ENCODE measurements at regions not wholly inside any gene's neighbourhood (a gene's known extent, or its start where the extent isn't known, plus 50 kb on each side); places are given as distances from the start of the nearest gene placed in this dataset.

DNA sequence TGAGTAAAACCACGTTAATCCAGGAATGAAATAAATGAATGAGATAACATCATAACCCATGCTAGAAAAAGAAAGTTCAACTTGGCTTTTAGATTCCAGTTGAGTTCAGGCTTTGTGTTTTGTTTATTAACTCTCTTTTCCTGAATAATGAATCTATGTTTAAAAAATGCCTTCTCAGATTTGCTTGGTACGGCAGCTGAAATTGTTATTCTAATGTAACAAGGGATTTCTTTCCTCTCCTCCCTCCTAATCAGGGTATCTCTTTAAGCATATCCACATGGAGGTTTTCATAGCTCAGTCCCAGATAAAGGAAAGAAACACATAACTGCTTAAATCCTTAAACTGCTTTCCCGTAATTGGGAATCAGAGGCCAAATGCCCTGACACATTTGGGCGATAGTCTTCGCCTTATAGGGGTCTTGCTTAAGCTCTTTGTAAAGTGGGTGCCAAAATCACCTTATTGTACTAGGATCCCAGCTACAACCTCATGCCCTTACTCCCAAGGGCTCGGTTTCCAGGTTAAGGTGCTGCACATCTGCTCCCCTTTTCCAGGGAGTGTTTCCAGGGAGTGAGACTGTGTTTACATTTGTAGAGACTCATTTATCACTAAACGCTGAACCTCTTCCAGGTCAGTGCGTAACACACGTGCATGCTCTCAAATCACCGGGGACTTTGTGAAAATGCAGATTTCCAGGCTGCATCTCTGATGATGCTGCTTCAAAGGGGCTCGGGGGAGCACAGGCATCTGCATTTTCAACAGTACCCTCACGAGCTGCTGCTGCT lies 142.8 kb upstream of the FOXF1 start:
- H3K27ac ChIP-seq (ENCODE audit: insufficient read depth, low read length, poor library complexity, severe bottlenecking) = no peak overlapping the region
- no peaks in the 10 kb centered on the region for H3K27me3 ChIP-seq (replicated peaks; ENCODE audit: control insufficient read depth, insufficient read depth, low read length, poor library complexity, severe bottlenecking)
- no peaks in the 10 kb centered on the region for H3K4me1 ChIP-seq (ENCODE audit: control insufficient read depth, insufficient read depth, low read length, poor library complexity, severe bottlenecking)
- H3K9me3 ChIP-seq (ENCODE audit: control insufficient read depth, low read length) = no peaks in the 10 kb centered on the region
- H3K4me3 ChIP-seq (ENCODE audit: insufficient read depth, low read depth, low read length, poor library complexity, severe bottlenecking) = no peak overlapping the region
- no peaks in the 10 kb centered on the region for H3K36me3 ChIP-seq (ENCODE audit: control insufficient read depth, insufficient read depth, low read length)
- no peak for DNase-seq

DNA sequence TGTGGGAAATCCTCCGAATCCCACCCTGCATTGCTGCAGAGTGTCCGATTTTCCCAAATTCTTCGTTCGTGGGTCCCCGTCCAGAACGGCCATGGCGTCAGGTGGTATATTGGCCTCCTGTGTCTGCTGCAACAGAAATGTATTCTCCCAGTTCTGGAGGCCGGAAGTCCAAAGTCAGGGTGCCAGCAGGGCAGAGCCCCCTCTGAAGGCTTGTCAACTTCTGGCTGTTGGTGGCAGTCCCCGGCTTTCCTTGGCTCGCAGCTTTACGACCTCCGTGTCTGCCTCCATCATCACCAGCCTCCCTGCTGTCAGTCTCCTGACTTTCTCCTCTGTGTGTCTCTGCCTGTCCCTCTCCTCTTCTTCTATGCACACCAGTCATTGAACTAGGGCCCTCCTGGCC lies 142.1 kb upstream of the FOXF1 start:
- H3K27ac ChIP-seq (ENCODE audit: insufficient read depth, low read length, poor library complexity, severe bottlenecking) = no peak overlapping the region

GRCh38 chr16:86370062-86370461 lies 140.3 kb upstream of the FOXF1 start:
- H3K9me3 ChIP-seq (ENCODE audit: control insufficient read depth, low read length) = no peaks in the 10 kb centered on the region
- H3K27me3 ChIP-seq (replicated peaks; ENCODE audit: control insufficient read depth, insufficient read depth, low read length, poor library complexity, severe bottlenecking) = no peaks in the 10 kb centered on the region
- H3K4me1 ChIP-seq (ENCODE audit: control insufficient read depth, insufficient read depth, low read length, poor library complexity, severe bottlenecking) = no peaks in the 10 kb centered on the region
- H3K4me3 ChIP-seq (ENCODE audit: insufficient read depth, low read depth, low read length, poor library complexity, severe bottlenecking) = no peak overlapping the region
- no peak for DNase-seq
- no peak overlapping the region for H3K27ac ChIP-seq (ENCODE audit: insufficient read depth, low read length, poor library complexity, severe bottlenecking)
- H3K36me3 ChIP-seq (ENCODE audit: control insufficient read depth, insufficient read depth, low read length) = no peaks in the 10 kb centered on the region

More for the DNA sequence above, 142.1 kb upstream of the FOXF1 start:
- no peaks in the 10 kb centered on the region for H3K27me3 ChIP-seq (replicated peaks; ENCODE audit: control insufficient read depth, insufficient read depth, low read length, poor library complexity, severe bottlenecking)
- no peaks in the 10 kb centered on the region for H3K4me1 ChIP-seq (ENCODE audit: control insufficient read depth, insufficient read depth, low read length, poor library complexity, severe bottlenecking)
- no peaks in the 10 kb centered on the region for H3K9me3 ChIP-seq (ENCODE audit: control insufficient read depth, low read length)
- no peaks in the 10 kb centered on the region for H3K36me3 ChIP-seq (ENCODE audit: control insufficient read depth, insufficient read depth, low read length)
- H3K4me3 ChIP-seq (ENCODE audit: insufficient read depth, low read depth, low read length, poor library complexity, severe bottlenecking) = no peak overlapping the region
- DNase-seq = no peak

DNA sequence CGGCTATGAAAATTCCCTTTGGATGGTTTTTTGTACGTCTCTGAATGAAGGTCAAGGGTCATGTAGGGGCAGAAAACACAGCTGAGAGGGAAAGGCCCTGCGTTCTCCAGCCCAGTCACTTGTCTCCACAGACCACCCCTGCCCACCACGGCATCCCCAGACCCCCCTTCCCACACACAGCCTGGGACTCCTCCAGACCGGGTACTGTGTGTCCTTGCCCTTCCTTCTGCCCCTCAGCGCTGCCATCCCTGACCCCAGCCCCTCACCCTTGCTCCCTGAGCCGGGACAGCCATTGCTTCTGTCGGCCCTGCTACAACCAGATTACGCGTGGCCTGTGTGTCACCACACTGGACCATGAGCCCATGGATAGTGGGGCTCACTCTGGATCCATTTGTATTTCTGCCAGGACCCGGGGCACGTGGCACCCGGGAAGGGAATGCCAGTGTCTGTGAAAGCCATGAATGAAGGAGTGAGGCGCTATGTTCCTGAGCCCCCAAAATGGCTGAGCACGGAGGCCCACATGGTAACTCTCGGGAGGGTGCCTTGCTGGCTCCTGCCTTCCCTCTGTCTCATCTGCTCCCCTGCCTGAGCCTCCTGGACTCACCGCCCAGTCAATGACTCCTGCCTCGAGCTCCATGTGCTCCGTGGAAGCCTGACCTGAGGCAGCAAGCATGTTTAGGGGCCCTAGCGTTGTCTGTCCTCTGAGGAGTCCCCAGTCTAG lies 139.1 kb upstream of the FOXF1 start:
- Histone ChIP-seq H3K36me3 (ENCODE audit: control insufficient read depth, insufficient read depth, low read length) (no peaks in the 10 kb centered on the region), H3K27me3 (replicated peaks; ENCODE audit: control insufficient read depth, insufficient read depth, low read length, poor library complexity, severe bottlenecking) (no peaks in the 10 kb centered on the region), H3K4me1 (ENCODE audit: control insufficient read depth, insufficient read depth, low read length, poor library complexity, severe bottlenecking) (no peaks in the 10 kb centered on the region), H3K4me3 (ENCODE audit: insufficient read depth, low read depth, low read length, poor library complexity, severe bottlenecking) (no peak overlapping the region), H3K27ac (ENCODE audit: insufficient read depth, low read length, poor library complexity, severe bottlenecking) (no peak overlapping the region), H3K9me3 (ENCODE audit: control insufficient read depth, low read length) (no peaks in the 10 kb centered on the region)
- DNase-seq = no peak

- H3K27me3 ChIP-seq (replicated peaks; ENCODE audit: control insufficient read depth, insufficient read depth, low read length, poor library complexity, severe bottlenecking) = no peaks in the 10 kb centered on the region
- H3K9me3 ChIP-seq (ENCODE audit: control insufficient read depth, low read length) = no peaks in the 10 kb centered on the region
- H3K4me1 ChIP-seq (ENCODE audit: control insufficient read depth, insufficient read depth, low read length, poor library complexity, severe bottlenecking) = no peaks in the 10 kb centered on the region
- no peaks in the 10 kb centered on the region for H3K36me3 ChIP-seq (ENCODE audit: control insufficient read depth, insufficient read depth, low read length)
- no peak for DNase-seq
- no peak overlapping the region for H3K4me3 ChIP-seq (ENCODE audit: insufficient read depth, low read depth, low read length, poor library complexity, severe bottlenecking)
- no peak overlapping the region for H3K27ac ChIP-seq (ENCODE audit: insufficient read depth, low read length, poor library complexity, severe bottlenecking)
Measured at GRCh38 chr16:86372193-86372592, 138.1 kb upstream of the FOXF1 start.

DNA sequence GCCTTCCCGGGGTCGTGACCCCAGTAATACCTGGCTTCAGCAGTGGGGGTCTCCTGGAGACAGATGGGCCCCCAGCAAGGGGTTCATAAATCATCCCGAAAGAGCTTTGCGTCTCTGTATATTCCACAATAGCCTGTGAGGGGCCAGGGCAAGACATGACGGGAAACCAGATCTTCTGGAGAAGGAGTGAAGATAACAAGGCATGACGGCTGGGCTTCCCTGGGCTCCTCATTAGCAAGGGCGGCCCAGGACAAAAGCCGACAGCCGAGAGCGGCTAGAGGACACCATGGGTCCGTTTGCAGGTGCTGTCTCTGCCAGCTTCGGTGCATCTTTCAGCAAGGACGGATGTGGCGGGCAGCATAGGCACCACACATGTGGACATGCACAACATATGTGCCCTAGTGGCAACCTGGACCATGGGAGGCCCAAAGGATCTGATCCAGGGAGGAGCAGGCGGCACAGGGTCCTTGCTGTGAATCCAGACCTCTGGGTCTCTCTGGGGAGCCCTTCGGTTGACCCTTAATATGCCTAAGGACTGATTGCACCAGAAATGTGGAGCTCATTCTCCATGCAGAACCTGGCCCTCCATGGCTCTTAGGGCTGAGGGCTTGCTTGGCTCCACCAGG lies 136.9 kb upstream of the FOXF1 start:
- no peaks in the 10 kb centered on the region for H3K27me3 ChIP-seq (replicated peaks; ENCODE audit: control insufficient read depth, insufficient read depth, low read length, poor library complexity, severe bottlenecking)
- no peak for DNase-seq
- no peaks in the 10 kb centered on the region for H3K9me3 ChIP-seq (ENCODE audit: control insufficient read depth, low read length)
- no peaks in the 10 kb centered on the region for H3K36me3 ChIP-seq (ENCODE audit: control insufficient read depth, insufficient read depth, low read length)
- H3K27ac ChIP-seq (ENCODE audit: insufficient read depth, low read length, poor library complexity, severe bottlenecking) = no peak overlapping the region
- H3K4me3 ChIP-seq (ENCODE audit: insufficient read depth, low read depth, low read length, poor library complexity, severe bottlenecking) = no peak overlapping the region
- no peaks in the 10 kb centered on the region for H3K4me1 ChIP-seq (ENCODE audit: control insufficient read depth, insufficient read depth, low read length, poor library complexity, severe bottlenecking)

DNA sequence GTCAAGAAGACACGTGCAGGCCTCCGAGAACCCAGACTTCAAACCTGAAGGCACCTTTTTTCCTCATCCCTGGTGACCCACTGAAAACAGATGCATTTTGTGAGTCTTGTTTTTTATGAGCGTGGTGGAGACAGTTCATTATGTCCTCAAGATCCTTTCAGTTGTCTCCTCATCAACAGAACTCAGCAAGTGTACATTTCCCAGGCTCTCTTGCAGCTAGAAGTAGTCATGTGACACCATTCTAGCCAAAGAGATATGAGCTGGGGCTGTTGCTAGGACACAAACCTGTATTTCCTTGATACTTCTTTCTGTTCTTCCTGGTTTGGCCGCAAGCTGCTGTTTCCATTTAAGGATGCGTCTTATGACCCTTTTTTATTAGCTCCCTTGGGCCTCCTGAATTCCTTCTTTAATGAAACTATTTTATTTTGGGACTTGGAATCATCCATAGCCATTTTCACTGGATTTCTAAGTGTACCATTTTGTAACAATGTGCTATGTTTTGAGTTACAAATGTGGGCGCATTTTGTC lies 135.7 kb upstream of the FOXF1 start:
- Histone ChIP-seq H3K4me3 (ENCODE audit: insufficient read depth, low read depth, low read length, poor library complexity, severe bottlenecking) (no peak overlapping the region), H3K27me3 (replicated peaks; ENCODE audit: control insufficient read depth, insufficient read depth, low read length, poor library complexity, severe bottlenecking) (no peaks in the 10 kb centered on the region), H3K36me3 (ENCODE audit: control insufficient read depth, insufficient read depth, low read length) (no peaks in the 10 kb centered on the region), H3K4me1 (ENCODE audit: control insufficient read depth, insufficient read depth, low read length, poor library complexity, severe bottlenecking) (no peaks in the 10 kb centered on the region), H3K9me3 (ENCODE audit: control insufficient read depth, low read length) (no peaks in the 10 kb centered on the region), H3K27ac (ENCODE audit: insufficient read depth, low read length, poor library complexity, severe bottlenecking) (no peak overlapping the region)
- no peak for DNase-seq

- no peak for DNase-seq
- Histone ChIP-seq H3K27me3 (replicated peaks; ENCODE audit: control insufficient read depth, insufficient read depth, low read length, poor library complexity, severe bottlenecking) (no peaks in the 10 kb centered on the region), H3K4me3 (ENCODE audit: insufficient read depth, low read depth, low read length, poor library complexity, severe bottlenecking) (no peak overlapping the region), H3K36me3 (ENCODE audit: control insufficient read depth, insufficient read depth, low read length) (no peaks in the 10 kb centered on the region), H3K4me1 (ENCODE audit: control insufficient read depth, insufficient read depth, low read length, poor library complexity, severe bottlenecking) (no peaks in the 10 kb centered on the region), H3K9me3 (ENCODE audit: control insufficient read depth, low read length) (no peaks in the 10 kb centered on the region), H3K27ac (ENCODE audit: insufficient read depth, low read length, poor library complexity, severe bottlenecking) (no peak overlapping the region)
Measured at GRCh38 chr16:86375364-86375763, 135.0 kb upstream of the FOXF1 start.

DNA sequence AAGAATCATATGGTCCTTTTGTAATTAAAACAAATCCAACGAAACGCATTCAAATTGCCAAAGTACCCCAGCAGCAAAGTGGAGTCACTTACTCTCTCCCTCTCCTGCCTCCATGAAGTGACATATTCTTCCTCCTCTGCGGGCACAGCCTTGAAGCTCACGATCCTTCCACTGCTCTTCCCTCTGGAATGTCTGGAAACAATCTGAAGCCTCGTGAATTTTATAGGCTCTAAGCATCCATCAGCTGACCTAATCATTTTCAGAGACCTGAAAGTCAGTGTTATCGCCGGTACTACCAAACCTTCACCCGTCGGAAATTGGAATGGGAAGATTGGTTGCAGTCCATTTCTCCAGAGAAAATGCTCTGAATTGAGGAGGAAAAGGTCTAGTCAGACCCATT lies 134.5 kb upstream of the FOXF1 start:
- DNase-seq = no peak
- Histone ChIP-seq H3K27ac (ENCODE audit: insufficient read depth, low read length, poor library complexity, severe bottlenecking) (no peak overlapping the region), H3K4me1 (ENCODE audit: control insufficient read depth, insufficient read depth, low read length, poor library complexity, severe bottlenecking) (no peaks in the 10 kb centered on the region), H3K4me3 (ENCODE audit: insufficient read depth, low read depth, low read length, poor library complexity, severe bottlenecking) (no peak overlapping the region), H3K9me3 (ENCODE audit: control insufficient read depth, low read length) (no peaks in the 10 kb centered on the region), H3K36me3 (ENCODE audit: control insufficient read depth, insufficient read depth, low read length) (no peaks in the 10 kb centered on the region), H3K27me3 (replicated peaks; ENCODE audit: control insufficient read depth, insufficient read depth, low read length, poor library complexity, severe bottlenecking) (no peaks in the 10 kb centered on the region)

GRCh38 chr16:86376837-86377236 lies 133.5 kb upstream of the FOXF1 start:
- H3K4me1 ChIP-seq (ENCODE audit: control insufficient read depth, insufficient read depth, low read length, poor library complexity, severe bottlenecking) = no peaks in the 10 kb centered on the region
- H3K36me3 ChIP-seq (ENCODE audit: control insufficient read depth, insufficient read depth, low read length) = no peaks in the 10 kb centered on the region
- H3K27me3 ChIP-seq (replicated peaks; ENCODE audit: control insufficient read depth, insufficient read depth, low read length, poor library complexity, severe bottlenecking) = no peaks in the 10 kb centered on the region
- no peak overlapping the region for H3K27ac ChIP-seq (ENCODE audit: insufficient read depth, low read length, poor library complexity, severe bottlenecking)
- DNase-seq = no peak
- no peak overlapping the region for H3K4me3 ChIP-seq (ENCODE audit: insufficient read depth, low read depth, low read length, poor library complexity, severe bottlenecking)
- H3K9me3 ChIP-seq (ENCODE audit: control insufficient read depth, low read length) = no peaks in the 10 kb centered on the region
